SK-N-SH treated with all-trans-retinoic acid at 6 μM for 48 hours (cell line): ENCODE measurements at regions not wholly inside any gene's neighbourhood (a gene's known extent, or its start where the extent isn't known, plus 50 kb on each side); places are given as distances from the start of the nearest gene placed in this dataset.

Source experiments
- ARNTL ChIP-seq: fragments of 450-650 bp; formaldehyde crosslinking; IDR thresholded peaks from 2 replicates; pipeline ENCODE4 v1.5.0; 2020; ENCODE audit warnings: low read depth, mild to moderate bottlenecking, moderate library complexity, borderline replicate concordance
- BACH2 ChIP-seq: fragments of 250-450 bp; sonication (Bioruptor Pico); IDR thresholded peaks from 2 replicates; pipeline ENCODE4 v1.9.0; 2021; ENCODE audit warnings: mild to moderate bottlenecking, borderline replicate concordance
- CREB5 ChIP-seq: fragments of 250-450 bp; sonication (Bioruptor Pico); IDR thresholded peaks from 2 replicates; pipeline ENCODE4 v1.5.1; 2020; ENCODE audit warnings: low read depth, mild to moderate bottlenecking, moderate library complexity
- CSRNP3 ChIP-seq: fragments of 250-450 bp; sonication (Bioruptor Pico); IDR thresholded peaks from 2 replicates; pipeline ENCODE4 v1.5.1; 2021; ENCODE audit warnings: mild to moderate bottlenecking, moderate library complexity
- GLIS3 ChIP-seq: fragments of 250-450 bp; sonication (Bioruptor Pico); IDR thresholded peaks from 2 replicates; pipeline ENCODE4 v1.5.0; 2020; ENCODE audit warnings: mild to moderate bottlenecking, moderate library complexity
- OSR1 ChIP-seq: fragments of 250-450 bp; sonication (Bioruptor Pico); IDR thresholded peaks from 2 replicates; pipeline ENCODE4 v1.8.0; 2022; ENCODE audit warnings: moderate library complexity, mild to moderate bottlenecking, inconsistent platforms
- PATZ1 ChIP-seq: fragments of 250-450 bp; sonication (Bioruptor Pico); IDR thresholded peaks from 2 replicates; pipeline ENCODE4 v1.8.0; 2020; ENCODE audit warnings: mild to moderate bottlenecking, moderate library complexity, borderline replicate concordance
- TSHZ2 ChIP-seq: fragments of 250-450 bp; sonication (Bioruptor Pico); IDR thresholded peaks from 2 replicates; pipeline ENCODE4 v1.5.0; 2020; ENCODE audit warnings: mild to moderate bottlenecking, moderate library complexity
- ZFP30 ChIP-seq: fragments of 450-650 bp; formaldehyde crosslinking; IDR thresholded peaks from 2 replicates; pipeline ENCODE4 v1.5.0; 2022; ENCODE audit warnings: mild to moderate bottlenecking, moderate library complexity
- ZNF8 ChIP-seq: fragments of 450-650 bp; formaldehyde crosslinking; IDR thresholded peaks from 2 replicates; pipeline ENCODE4 v1.5.0; 2020; ENCODE audit warnings: mild to moderate bottlenecking, moderate library complexity

- TF ChIP-seq BACH2 (CRISPR knock-in tag) (no peak), CSRNP3 (CRISPR knock-in tag) (no peak), PATZ1 (CRISPR knock-in tag) (no peak), ARNTL (CRISPR knock-in tag) (no peak), ZFP30 (CRISPR knock-in tag) (no peak), GLIS3 (CRISPR knock-in tag) (no peak), OSR1 (CRISPR knock-in tag) (no peak), ZNF8 (CRISPR knock-in tag) (no peak), CREB5 (CRISPR knock-in tag) (no peak), TSHZ2 (CRISPR knock-in tag) (no peak)
Observed at GRCh38 chr9:78615372-78615771, 318.4 kb downstream of the PSAT1 start.
